HEK293 (cell line): ENCODE measurements at regions not wholly inside any gene's neighbourhood (a gene's known extent, or its start where the extent isn't known, plus 50 kb on each side); places are given as distances from the start of the nearest gene placed in this dataset.

ENCODE experiments used
- RBAK ChIP-seq: fragments of 450-650 bp; formaldehyde crosslinking; IDR thresholded peaks from 2 replicates; pipeline ENCODE4 v1.5.1; 2016; ENCODE audit warnings: missing biosample characterization, missing genetic modification characterization
- SALL2 ChIP-seq: fragments of 450-650 bp; formaldehyde crosslinking; IDR thresholded peaks from 2 replicates; pipeline ENCODE4 v1.5.0; 2017; ENCODE audit warnings: missing biosample characterization, mild to moderate bottlenecking, missing genetic modification characterization, borderline replicate concordance
- WT1 ChIP-seq: fragments of 450-650 bp; formaldehyde crosslinking; IDR thresholded peaks from 2 replicates; pipeline ENCODE4 v1.5.1; 2016; ENCODE audit warnings: missing biosample characterization, missing genetic modification characterization
- ZNF654 ChIP-seq: fragments of 450-650 bp; formaldehyde crosslinking; IDR thresholded peaks from 2 replicates; pipeline ENCODE4 v1.5.1; 2016; ENCODE audit warnings: low read depth, missing biosample characterization, missing genetic modification characterization
- ZNF701 ChIP-seq: fragments of 450-650 bp; formaldehyde crosslinking; IDR thresholded peaks from 2 replicates; pipeline ENCODE4 v1.5.1; 2016; ENCODE audit warnings: missing biosample characterization, missing genetic modification characterization
- ZNF707 ChIP-seq: fragments of 450-650 bp; formaldehyde crosslinking; IDR thresholded peaks from 2 replicates; pipeline ENCODE4 v1.5.1; 2016; ENCODE audit warnings: missing biosample characterization, missing genetic modification characterization
- TF ChIP-seq, protein P1 (sequence below): fragments of 450-650 bp; formaldehyde crosslinking; IDR thresholded peaks from 2 replicates; pipeline ENCODE4 v1.5.1; 2016; ENCODE audit warnings: missing biosample characterization, missing genetic modification characterization
- TF ChIP-seq, protein P2 (sequence below): fragments of 450-650 bp; formaldehyde crosslinking; IDR thresholded peaks from 2 replicates; pipeline ENCODE4 v1.5.1; 2016; ENCODE audit warnings: missing biosample characterization, missing genetic modification characterization
- TF ChIP-seq, protein P3 (sequence below): fragments of 450-650 bp; formaldehyde crosslinking; IDR thresholded peaks from 2 replicates; pipeline ENCODE4 v1.5.1; 2016; ENCODE audit warnings: missing biosample characterization, missing genetic modification characterization
- TF ChIP-seq, protein P4 (sequence below): fragments of 450-650 bp; formaldehyde crosslinking; conservative IDR thresholded peaks from 2 replicates; pipeline ENCODE4 v1.5.1; 2016; ENCODE audit warnings: low read depth, missing biosample characterization, missing genetic modification characterization
- TF ChIP-seq, protein P5 (sequence below): fragments of 450-650 bp; formaldehyde crosslinking; IDR thresholded peaks from 2 replicates; pipeline ENCODE4 v1.5.1; 2016; ENCODE audit warnings: missing biosample characterization, missing genetic modification characterization, low read depth
- TF ChIP-seq, protein P6 (sequence below): fragments of 450-650 bp; formaldehyde crosslinking; IDR thresholded peaks from 2 replicates; pipeline ENCODE4 v1.5.1; 2016; ENCODE audit warnings: missing biosample characterization, missing genetic modification characterization

DNA sequence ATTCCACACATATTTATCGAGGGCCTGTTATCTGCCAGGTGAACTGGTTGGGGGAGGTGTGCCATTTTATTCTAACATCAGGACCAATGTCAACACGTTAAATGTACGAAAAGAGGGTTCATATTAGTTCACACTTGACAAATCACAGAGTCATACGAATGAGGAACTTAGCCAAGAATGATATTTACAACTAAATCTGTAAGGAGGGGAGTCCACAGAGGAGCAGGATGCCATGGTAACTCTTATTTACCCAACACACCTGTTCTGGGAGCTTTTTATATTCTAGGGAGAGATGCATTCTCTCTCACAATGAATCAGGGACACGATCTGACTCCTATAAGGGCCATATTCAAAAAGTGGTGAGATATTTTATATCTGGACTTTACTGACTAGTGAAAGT, 144.1 kb downstream of the CDC42EP3 start:
- TF ChIP-seq, protein P1, sequence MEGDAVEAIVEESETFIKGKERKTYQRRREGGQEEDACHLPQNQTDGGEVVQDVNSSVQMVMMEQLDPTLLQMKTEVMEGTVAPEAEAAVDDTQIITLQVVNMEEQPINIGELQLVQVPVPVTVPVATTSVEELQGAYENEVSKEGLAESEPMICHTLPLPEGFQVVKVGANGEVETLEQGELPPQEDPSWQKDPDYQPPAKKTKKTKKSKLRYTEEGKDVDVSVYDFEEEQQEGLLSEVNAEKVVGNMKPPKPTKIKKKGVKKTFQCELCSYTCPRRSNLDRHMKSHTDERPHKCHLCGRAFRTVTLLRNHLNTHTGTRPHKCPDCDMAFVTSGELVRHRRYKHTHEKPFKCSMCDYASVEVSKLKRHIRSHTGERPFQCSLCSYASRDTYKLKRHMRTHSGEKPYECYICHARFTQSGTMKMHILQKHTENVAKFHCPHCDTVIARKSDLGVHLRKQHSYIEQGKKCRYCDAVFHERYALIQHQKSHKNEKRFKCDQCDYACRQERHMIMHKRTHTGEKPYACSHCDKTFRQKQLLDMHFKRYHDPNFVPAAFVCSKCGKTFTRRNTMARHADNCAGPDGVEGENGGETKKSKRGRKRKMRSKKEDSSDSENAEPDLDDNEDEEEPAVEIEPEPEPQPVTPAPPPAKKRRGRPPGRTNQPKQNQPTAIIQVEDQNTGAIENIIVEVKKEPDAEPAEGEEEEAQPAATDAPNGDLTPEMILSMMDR (tag by site-specific recombination) = no peak
- TF ChIP-seq, protein P2, sequence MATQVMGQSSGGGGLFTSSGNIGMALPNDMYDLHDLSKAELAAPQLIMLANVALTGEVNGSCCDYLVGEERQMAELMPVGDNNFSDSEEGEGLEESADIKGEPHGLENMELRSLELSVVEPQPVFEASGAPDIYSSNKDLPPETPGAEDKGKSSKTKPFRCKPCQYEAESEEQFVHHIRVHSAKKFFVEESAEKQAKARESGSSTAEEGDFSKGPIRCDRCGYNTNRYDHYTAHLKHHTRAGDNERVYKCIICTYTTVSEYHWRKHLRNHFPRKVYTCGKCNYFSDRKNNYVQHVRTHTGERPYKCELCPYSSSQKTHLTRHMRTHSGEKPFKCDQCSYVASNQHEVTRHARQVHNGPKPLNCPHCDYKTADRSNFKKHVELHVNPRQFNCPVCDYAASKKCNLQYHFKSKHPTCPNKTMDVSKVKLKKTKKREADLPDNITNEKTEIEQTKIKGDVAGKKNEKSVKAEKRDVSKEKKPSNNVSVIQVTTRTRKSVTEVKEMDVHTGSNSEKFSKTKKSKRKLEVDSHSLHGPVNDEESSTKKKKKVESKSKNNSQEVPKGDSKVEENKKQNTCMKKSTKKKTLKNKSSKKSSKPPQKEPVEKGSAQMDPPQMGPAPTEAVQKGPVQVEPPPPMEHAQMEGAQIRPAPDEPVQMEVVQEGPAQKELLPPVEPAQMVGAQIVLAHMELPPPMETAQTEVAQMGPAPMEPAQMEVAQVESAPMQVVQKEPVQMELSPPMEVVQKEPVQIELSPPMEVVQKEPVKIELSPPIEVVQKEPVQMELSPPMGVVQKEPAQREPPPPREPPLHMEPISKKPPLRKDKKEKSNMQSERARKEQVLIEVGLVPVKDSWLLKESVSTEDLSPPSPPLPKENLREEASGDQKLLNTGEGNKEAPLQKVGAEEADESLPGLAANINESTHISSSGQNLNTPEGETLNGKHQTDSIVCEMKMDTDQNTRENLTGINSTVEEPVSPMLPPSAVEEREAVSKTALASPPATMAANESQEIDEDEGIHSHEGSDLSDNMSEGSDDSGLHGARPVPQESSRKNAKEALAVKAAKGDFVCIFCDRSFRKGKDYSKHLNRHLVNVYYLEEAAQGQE (tag by site-specific recombination) = no peak
- TF ChIP-seq ZNF654 (tag by site-specific recombination) (no peak), WT1 (no peak), SALL2 (tag by site-specific recombination) (no peak), ZNF707 (no peak), RBAK (tag by site-specific recombination) (no peak), ZNF701 (no peak)
- TF ChIP-seq, protein P3, sequence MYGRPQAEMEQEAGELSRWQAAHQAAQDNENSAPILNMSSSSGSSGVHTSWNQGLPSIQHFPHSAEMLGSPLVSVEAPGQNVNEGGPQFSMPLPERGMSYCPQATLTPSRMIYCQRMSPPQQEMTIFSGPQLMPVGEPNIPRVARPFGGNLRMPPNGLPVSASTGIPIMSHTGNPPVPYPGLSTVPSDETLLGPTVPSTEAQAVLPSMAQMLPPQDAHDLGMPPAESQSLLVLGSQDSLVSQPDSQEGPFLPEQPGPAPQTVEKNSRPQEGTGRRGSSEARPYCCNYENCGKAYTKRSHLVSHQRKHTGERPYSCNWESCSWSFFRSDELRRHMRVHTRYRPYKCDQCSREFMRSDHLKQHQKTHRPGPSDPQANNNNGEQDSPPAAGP (tag by site-specific recombination) = no peak
- TF ChIP-seq, protein P4, sequence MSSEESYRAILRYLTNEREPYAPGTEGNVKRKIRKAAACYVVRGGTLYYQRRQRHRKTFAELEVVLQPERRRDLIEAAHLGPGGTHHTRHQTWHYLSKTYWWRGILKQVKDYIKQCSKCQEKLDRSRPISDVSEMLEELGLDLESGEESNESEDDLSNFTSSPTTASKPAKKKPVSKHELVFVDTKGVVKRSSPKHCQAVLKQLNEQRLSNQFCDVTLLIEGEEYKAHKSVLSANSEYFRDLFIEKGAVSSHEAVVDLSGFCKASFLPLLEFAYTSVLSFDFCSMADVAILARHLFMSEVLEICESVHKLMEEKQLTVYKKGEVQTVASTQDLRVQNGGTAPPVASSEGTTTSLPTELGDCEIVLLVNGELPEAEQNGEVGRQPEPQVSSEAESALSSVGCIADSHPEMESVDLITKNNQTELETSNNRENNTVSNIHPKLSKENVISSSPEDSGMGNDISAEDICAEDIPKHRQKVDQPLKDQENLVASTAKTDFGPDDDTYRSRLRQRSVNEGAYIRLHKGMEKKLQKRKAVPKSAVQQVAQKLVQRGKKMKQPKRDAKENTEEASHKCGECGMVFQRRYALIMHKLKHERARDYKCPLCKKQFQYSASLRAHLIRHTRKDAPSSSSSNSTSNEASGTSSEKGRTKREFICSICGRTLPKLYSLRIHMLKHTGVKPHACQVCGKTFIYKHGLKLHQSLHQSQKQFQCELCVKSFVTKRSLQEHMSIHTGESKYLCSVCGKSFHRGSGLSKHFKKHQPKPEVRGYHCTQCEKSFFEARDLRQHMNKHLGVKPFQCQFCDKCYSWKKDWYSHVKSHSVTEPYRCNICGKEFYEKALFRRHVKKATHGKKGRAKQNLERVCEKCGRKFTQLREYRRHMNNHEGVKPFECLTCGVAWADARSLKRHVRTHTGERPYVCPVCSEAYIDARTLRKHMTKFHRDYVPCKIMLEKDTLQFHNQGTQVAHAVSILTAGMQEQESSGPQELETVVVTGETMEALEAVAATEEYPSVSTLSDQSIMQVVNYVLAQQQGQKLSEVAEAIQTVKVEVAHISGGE (tag by site-specific recombination) = no peak
- TF ChIP-seq, protein P5, sequence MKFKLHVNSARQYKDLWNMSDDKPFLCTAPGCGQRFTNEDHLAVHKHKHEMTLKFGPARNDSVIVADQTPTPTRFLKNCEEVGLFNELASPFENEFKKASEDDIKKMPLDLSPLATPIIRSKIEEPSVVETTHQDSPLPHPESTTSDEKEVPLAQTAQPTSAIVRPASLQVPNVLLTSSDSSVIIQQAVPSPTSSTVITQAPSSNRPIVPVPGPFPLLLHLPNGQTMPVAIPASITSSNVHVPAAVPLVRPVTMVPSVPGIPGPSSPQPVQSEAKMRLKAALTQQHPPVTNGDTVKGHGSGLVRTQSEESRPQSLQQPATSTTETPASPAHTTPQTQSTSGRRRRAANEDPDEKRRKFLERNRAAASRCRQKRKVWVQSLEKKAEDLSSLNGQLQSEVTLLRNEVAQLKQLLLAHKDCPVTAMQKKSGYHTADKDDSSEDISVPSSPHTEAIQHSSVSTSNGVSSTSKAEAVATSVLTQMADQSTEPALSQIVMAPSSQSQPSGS (tag by site-specific recombination) = no peak
- TF ChIP-seq, protein P6, sequence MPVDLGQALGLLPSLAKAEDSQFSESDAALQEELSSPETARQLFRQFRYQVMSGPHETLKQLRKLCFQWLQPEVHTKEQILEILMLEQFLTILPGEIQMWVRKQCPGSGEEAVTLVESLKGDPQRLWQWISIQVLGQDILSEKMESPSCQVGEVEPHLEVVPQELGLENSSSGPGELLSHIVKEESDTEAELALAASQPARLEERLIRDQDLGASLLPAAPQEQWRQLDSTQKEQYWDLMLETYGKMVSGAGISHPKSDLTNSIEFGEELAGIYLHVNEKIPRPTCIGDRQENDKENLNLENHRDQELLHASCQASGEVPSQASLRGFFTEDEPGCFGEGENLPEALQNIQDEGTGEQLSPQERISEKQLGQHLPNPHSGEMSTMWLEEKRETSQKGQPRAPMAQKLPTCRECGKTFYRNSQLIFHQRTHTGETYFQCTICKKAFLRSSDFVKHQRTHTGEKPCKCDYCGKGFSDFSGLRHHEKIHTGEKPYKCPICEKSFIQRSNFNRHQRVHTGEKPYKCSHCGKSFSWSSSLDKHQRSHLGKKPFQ (tag by site-specific recombination) = no peak
